Sigmoid colon (tissue), 4 donors: ENCODE measurements at regions not wholly inside any gene's neighbourhood (a gene's known extent, or its start where the extent isn't known, plus 50 kb on each side); places are given as distances from the start of the nearest gene placed in this dataset.

Experiments used
- CTCF ChIP-seq, 4 experiments: fragments of 450-650 bp in 3 of 4; fragments of 200-600 bp in 1 of 4; IDR thresholded peaks; one replicate each; pipeline ENCODE4 v1.5.1; 2016 to 2019; ENCODE audit warnings: antibody characterized with exemption in 4 of 4, mild to moderate bottlenecking in 3 of 4, moderate library complexity in 2 of 4
- EP300 ChIP-seq, 4 donors: sonication (generic); formaldehyde crosslinking; IDR thresholded peaks; one replicate each; pipeline ENCODE4 v1.6.1; 2017; ENCODE audit warnings: antibody characterized with exemption in 4 of 4
- POLR2A ChIP-seq, 2 donors: fragments of 450-650 bp; IDR thresholded peaks; one replicate each; pipeline ENCODE4 v1.6.1; 2016; ENCODE audit warnings: antibody characterized with exemption in 2 of 2, mild to moderate bottlenecking in 2 of 2, moderate library complexity in 2 of 2
- POLR2AphosphoS5 ChIP-seq, 4 donors: sonication (generic); formaldehyde crosslinking; IDR thresholded peaks; one replicate each; pipeline ENCODE4 v1.6.1; 2017; ENCODE audit warnings: antibody characterized with exemption in 4 of 4

GRCh38 chr3:13185737-13186434 lies 112.7 kb upstream of the IQSEC1 start:
- TF ChIP-seq CTCF (IDR thresholded peaks at IDR 0.05) (no peak), EP300 (IDR thresholded peaks at IDR 0.05) (no peak), POLR2A (IDR thresholded peaks at IDR 0.05) (no peak), POLR2AphosphoS5 (IDR thresholded peaks at IDR 0.05) (no peak)
